Astrocyte of the spinal cord (primary cell): ENCODE measurements at regions not wholly inside any gene's neighbourhood (a gene's known extent, or its start where the extent isn't known, plus 50 kb on each side); places are given as distances from the start of the nearest gene placed in this dataset.

Experiments
- DNase-seq: peaks from one replicate; pipeline ENCODE4 v3.0.0; 2011; ENCODE audit warnings: low read depth, low spot score
- H3K4me3 ChIP-seq: 2 replicates; pipeline ENCODE4 v1.5.1; 2011; ENCODE audit warnings: low read depth, mild to moderate bottlenecking, low read length, moderate library complexity
- CTCF ChIP-seq: IDR thresholded peaks from 2 replicates; pipeline ENCODE4 v1.5.1; 2012; ENCODE audit warnings: low read depth, mild to moderate bottlenecking, low read length, inconsistent platforms
- in situ Hi-C: cut with HindIII; loops from 2 replicates; pipeline ENCODE4 v1.10.0; 2017; ENCODE audit warnings: low sequenced_read_pairs

DNA sequence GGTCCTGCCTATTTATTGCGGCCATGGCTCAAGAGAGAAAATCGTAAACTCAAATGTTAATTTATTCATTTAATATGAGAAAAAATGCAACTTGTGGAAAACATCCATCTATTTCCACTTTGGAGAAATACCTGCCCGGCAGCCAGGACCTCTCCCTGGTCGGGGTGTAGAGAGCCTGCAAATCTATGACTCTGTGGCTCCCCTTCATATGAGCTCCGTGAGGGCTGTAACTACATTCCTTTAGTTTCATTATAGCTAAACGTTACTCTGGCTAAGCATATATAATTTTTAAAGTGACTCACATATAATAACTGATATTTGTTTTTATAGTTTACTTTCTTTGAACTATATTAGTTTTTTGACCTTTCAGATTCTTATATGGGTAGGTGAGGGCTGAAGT is 857.8 kb upstream of the FAT3 start:
- no peak for DNase-seq
- TF ChIP-seq CTCF: no peak
- H3K4me3 ChIP-seq: no peak overlapping the region
- in situ Hi-C loops: no loop called here

DNA sequence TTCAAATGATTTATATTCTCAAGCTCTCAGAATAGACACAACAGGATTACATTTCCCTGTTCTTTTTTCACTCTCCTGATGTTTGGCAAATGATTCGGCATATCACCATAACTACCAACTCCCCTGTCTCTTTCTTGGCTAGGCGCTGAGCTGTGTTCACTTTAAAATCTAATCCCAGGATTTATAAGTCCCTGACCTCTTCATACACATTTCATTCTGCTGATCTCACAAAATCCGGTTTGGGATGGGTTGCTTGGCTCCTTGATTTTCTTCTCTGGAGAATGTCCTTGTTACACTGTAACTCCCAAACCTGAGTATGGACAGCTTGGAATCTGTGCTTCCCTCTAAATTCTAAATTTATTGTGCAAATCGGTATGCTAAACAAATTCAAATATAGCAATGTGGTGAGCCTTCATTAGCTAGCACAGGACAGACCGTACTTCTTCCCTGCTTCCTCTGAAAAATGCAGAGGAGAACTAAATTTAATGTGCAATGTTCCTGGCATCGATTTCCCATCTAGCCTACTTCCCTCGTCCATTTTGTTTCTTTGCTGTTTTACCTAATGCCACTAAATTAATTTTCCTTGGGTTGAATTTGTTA is 858.5 kb upstream of the FAT3 start:
- DNase-seq: no peak
- H3K4me3 ChIP-seq: no peak overlapping the region
- in situ Hi-C loops: no loop called here
- TF ChIP-seq CTCF: no peak

GRCh38 chr11:91350931-91351330 is 873.7 kb upstream of the FAT3 start:
- in situ Hi-C loops: no loop called here
- no peak for DNase-seq
- no peak for TF ChIP-seq CTCF
- no peak overlapping the region for H3K4me3 ChIP-seq

- no peak overlapping the region for H3K4me3 ChIP-seq
- no peak for TF ChIP-seq CTCF
- in situ Hi-C loops: no loop called here
- no peak for DNase-seq
Observed at GRCh38 chr11:91326751-91327150, 897.9 kb upstream of the FAT3 start.

- TF ChIP-seq CTCF: no peak
- no peak for DNase-seq
- no peak overlapping the region for H3K4me3 ChIP-seq
- in situ Hi-C loops: no loop called here
Observed at GRCh38 chr11:91326280-91326679, 898.3 kb upstream of the FAT3 start.

GRCh38 chr11:91314521-91314920 is 910.1 kb upstream of the FAT3 start:
- TF ChIP-seq CTCF: no peak
- no peak overlapping the region for H3K4me3 ChIP-seq
- no peak for DNase-seq
- in situ Hi-C loops: no loop called here

GRCh38 chr11:91312541-91312940 is 912.1 kb upstream of the FAT3 start:
- in situ Hi-C loops: no loop called here
- no peak for TF ChIP-seq CTCF
- H3K4me3 ChIP-seq: no peak overlapping the region
- no peak for DNase-seq
